Muscle of arm (tissue), 1 donor: ENCODE measurements at regions not wholly inside any gene's neighbourhood (a gene's known extent, or its start where the extent isn't known, plus 50 kb on each side); places are given as distances from the start of the nearest gene placed in this dataset.
"Not testable (repeated sequence)": the region's sequence is repeated elsewhere in the genome, so short reads cannot be mapped to it uniquely, and the experiment has no call there.

ENCODE experiments used
- DNase-seq: peaks from one replicate; pipeline ENCODE4 v3.0.0-alpha.2; 2013

DNA sequence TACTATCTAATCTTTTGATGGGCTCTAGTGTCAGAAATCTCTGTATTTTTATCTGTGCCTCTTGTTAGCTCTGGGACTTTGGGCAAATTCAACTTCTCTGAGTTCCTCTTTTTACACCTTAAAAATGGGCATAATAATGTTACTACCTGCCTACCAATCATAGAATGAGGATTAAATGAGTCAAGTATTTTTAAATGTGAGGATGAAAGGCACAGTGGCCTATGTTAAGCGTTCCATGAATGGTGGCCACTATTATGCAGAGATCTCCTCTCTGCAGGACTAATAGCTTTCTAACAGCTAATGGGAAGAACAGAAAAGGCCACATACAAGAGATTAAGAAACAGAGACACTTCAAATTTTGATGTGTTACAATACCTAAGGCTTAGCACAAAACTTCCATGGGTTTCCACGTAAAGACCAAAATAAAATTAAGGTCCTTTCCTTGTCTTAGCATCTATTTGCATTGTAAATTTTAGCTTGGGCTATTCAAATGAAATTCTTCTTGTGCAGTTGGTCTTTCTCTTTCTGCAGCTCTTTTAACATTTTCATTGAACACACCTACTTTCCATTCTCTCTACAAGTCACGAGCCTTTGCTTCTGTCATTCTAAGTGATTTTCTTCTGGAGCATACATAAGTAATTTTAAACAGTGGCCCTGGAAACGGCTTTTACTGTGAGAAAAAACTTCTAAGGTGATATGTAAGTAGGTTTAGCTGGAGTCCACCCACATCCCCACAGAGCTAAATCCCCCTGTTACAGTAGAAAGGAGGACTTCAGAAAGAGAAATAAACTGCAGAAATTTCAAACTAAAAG lies 117.9 kb upstream of the MED14 start:
- no peak for DNase-seq

GRCh38 chrX:40853816-40854123 lies 118.4 kb upstream of the MED14 start:
- DNase-seq: no peak

- DNase-seq: no peak
These were observed 118.9 kb upstream of the MED14 start for GRCh38 chrX:40854242-40854641.

DNA sequence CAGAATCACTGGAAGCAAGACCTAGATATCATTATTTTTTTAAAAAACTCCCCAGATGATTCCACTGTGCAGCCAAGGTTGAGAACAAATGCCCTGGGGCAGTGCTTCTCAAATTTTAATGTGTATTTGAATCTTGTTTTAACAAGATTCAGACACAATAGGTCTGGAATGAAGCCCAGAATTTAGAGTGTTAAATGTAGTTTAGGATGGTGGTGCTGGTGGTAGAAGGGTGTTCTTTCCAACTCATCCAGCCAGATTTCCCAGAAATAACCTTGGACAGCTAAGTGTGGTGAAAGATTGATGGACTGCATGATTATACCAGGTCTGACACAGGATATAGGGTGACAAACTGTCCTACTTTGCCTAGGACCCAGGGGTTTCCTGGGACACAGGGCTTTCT lies 120.1 kb upstream of the MED14 start:
- DNase-seq: no peak

DNA sequence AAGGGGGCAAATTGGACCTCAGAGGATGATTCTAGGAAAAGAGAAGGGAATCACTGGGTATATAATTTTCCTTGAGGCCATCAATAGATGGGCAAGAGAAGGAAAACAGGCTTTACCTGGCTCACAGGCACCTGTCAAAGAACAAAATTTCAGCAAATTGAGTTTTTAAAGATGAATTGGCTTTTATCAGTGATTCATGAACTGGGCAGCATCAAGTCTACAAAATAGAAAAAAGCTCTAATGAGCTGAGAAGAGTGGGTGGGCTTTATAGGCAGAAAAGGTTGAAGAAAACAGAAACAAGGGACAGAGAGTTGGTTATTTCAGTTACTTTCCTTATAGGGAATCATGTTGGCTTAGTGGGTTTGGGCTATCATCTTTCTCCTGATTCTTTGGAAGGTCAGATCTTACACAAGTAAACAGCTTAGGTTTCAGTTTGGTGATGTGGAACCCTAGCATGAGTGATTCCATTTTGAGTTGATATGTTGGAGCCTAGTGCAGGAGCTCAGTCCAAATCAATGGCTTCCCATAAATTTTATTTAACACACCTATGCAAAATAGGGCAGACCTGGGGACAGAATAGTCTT lies 120.7 kb upstream of the MED14 start:
- DNase-seq: no peak

DNA sequence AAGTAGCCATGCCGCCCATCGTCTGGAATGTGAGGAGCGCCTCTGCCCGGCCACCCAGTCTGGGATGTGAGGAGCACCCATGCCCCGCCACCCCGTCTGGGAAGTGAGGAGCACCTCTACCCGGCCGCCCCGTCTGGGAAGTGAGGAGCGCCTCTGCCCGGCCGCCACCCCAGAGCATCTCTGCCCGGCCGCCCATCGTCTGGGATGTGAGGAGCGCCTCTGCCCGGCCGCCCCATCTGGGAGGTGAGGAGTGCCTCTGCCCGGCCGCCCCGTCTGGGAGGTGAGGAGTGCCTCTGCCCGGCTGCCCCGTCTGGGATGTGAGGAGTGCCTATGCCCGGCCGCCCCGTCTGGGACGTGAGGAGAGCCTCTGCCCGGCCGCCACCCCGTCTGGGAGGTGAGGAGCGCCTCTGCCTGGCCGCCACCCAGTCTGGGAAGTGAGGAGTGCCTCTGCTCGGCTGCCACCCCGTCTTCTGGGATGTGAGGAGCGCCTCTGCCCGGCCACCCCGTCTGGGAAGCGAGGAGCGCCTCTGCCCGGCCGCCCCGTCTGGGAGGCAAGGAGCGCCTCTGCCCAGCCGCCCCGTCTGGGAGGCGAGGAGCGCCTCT lies 126.7 kb upstream of the MED14 start:
- not testable (repeated sequence) for DNase-seq

DNA sequence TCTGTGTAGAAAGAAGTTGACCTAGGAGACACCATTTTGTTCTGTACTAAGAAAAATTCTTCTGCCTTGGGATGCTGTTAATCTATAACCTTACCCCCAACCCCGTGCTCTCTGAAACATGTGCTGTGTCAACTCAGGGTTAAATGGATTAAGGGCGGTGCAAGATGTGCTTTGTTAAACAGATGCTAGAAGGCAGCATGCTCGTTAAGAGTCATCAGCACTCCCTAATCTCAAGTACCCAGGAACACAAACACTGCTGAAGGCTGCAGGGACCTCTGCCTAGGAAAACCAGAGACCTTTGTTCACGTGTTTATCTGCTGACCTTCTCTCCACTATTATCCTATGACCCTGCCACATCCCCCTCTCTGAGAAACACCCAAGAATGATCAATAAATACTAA lies 127.9 kb upstream of the MED14 start:
- not testable (repeated sequence) for DNase-seq

GRCh38 chrX:40863671-40864070 lies 128.3 kb upstream of the MED14 start:
- no peak for DNase-seq

DNA sequence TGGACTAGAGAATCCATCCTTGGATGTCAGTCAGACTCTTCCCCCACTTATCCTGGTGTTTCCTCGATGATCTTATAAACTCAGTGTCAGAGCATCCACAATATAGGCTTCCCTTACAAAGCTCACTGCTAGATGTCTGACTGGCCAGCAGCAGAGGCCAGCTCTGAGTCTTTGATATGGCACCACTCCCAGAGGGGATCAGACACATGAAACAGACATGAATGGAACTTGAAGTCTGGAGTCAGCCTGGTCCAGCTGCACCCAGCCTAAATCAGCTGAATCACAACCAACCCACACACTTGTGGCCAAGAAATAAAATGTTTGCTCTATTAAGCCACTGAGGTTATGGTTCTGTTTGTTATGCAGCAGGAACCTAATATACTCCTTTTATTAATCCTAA lies 129.6 kb upstream of the MED14 start:
- DNase-seq: no peak

DNA sequence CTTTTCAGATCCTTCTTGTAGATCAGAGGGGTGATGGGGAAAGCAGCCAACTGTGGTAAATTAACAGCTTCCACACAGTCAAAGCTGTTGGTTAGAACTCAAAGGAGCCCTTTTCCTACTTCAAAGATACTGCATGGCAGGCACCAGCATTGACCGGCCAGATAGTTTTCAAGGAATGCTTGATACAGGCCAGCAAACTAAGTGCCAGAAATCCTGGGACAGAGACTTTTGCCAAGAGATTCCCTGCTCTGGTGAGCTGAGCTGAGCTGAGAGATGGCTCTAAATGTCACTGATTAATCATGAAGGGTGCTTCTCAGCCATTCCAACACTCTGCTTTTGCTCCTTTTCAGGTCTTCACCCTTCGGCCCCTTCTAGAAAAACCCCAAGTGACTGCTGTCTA lies 131.6 kb upstream of the MED14 start:
- DNase-seq: no peak

DNA sequence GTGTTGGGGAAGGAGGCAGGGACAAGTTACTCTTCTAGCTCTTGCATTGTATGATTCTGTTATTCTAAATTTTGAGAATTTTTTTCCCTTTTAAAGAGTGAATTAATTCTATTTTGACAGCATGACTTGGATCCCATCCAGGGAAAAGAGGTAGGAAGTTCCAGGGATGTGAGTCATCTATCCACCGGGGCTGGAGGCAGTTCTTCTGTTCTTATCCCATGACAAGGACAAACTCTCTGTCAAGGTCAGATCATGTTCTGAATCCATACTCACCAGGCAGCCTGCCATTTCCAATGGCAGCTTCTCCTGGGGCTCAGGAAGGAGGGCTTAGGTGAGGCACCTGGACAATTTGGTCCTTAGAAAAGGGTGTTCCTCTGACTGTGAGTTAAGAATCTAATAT lies 132.0 kb upstream of the MED14 start:
- DNase-seq: no peak

DNA sequence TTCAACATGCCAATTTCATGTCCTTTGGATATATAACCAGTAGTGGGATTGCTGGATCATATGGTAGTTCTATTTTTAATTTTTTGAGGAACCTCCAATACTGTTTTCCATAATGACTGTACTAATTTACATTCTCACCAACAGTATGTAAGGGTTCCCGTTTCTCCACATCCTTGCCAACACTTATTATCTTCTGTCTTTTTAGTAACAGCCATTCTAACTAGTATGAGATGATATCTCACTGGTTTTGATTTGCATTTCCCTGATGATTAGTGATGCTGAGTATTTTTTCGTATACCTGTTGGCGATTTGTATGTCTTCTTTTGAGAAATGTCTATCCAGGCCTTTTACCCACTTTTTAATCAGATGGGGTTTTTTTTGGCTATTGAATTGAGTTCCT lies 133.5 kb upstream of the MED14 start:
- no peak for DNase-seq

- DNase-seq: not testable (repeated sequence)
These were observed 135.6 kb upstream of the MED14 start for GRCh38 chrX:40870982-40871381.

DNA sequence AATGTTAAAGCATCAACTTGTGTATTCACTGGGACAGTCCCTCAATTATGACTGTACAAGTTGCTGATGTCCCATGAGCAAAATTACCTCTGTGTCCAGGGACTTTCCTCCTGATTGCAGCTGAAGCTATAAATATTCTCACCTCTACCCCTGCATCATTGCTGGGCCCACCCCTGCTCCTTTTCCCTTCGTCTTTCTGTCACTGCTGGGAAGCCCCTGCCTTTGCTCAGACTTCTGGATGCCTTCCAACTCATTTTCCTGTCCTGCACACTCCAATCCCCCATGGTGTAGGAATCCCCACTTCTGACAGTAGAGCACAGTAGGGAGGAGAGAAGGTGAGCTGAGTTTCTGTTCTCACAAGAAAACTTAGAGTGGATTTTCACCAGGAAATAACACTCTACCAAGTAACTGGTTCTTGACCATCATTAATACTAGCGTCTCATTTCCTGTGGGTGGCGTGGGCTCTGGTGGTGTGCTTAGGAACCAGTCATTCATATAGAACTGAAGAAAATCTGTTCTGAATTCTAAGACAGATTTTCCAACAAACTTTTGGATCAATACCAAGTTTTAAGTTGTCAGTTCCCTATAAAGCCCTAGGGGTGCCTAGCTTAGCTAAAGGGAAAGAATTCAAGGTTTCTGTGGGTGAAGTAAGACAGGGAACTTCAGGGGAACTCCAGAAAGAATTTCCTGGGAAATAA lies 136.2 kb upstream of the MED14 start:
- DNase-seq: no peak

- no peak for DNase-seq
These were observed 137.0 kb upstream of the MED14 start for GRCh38 chrX:40872351-40872750.

DNA sequence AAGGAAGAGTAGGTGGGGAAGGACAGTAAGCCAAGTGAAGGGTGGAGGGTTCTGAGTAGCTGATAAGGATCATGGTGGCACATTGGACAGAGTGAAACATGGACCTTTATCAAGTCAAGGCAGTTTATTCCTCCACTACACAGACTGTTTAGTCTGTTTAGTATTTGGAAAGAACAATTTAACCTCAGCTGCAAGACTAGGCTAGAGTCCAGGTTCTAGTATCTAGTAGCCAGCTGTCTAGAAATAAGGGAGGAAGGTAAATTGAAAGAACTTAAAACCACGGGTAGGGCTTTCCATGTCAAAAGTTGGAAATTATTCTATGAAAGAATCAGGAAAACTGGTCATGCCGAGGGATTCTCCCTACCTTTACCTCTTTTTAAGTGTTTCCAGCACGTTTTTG lies 140.1 kb upstream of the MED14 start:
- DNase-seq: no peak

DNA sequence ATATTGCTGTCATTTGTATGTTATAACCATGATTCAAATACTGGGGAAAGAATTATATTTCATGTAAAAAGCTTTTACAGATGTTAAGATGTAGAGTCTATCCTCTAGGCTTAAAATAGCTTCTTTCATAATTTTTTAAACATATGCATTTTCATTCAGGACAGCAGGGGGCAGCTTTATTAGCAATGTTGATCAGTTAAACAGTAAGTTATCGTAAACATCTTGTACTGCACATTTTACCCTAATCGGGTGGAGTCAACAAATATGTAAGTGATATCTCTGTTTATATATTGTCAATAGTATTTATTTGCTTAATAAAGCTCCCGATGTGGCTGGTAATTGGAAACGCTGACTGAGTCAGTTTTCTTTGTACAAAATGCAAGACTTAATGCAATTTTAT lies 142.5 kb upstream of the MED14 start:
- DNase-seq: no peak

GRCh38 chrX:40878766-40879165 lies 143.4 kb upstream of the MED14 start:
- no peak for DNase-seq

DNA sequence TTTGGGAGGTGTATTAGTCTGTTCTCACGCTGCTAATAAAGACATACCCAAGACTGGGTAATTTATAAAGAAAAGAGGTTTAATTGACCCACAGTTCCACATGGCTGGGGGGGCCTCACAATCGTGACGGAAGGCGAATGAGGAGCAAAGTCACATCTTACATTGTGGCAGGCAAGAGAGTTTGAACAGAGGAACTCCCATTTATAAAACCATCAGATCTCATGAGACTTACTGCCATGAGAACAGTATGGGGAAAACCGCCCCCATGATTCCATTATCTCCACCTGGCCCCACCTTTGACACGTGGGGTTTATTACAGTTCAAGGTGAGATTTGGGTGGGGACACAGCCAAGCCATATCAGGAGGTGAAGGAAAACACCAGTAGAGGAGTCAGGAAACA lies 143.8 kb upstream of the MED14 start:
- DNase-seq: not testable (repeated sequence)

DNA sequence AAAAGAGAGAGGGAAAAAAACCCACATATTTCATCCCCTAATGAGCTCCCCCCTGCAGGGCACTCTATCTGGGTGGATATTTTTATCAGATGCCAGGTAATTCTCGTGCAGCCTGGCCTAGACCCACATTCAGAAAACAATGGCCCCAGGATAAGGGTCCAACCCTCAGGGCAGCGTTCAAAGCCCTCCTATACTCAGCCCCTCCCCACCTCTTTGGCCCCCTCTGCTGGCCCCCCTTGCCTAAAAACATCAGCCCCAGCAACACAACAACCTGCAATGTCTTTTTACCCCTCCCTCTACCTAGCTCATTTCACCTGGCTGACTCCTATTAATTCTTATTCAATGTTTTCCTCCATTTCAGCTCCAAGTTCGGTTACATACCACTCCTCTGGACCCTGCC lies 145.4 kb upstream of the MED14 start:
- DNase-seq: no peak

DNA sequence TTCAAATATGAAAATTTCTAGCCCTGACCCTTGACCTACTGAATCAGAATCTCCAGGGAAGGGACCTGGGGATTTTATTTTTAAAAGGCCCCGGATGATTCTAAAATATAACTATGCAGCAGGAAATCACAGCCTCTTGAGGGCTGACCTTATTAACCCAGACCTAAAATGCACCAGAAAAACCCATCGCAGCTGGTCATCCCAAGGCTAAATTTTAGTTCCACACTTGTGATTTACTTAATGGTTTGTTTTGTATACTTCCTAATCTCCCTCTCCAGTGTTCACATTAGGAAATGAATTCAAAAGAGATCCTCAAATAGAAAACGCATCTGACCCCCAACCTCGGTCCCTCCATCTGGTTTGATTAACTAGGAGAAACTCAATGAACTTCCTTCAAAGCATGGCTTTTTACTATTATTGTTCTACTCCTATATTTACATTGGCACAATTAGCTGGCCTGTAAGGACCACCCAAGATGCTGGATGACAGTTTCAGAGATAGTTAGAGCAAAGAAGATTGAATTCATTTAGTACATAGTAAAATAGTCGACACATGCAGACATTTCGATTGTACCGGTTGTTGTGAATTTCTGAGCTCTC lies 147.8 kb upstream of the MED14 start:
- no peak for DNase-seq

DNA sequence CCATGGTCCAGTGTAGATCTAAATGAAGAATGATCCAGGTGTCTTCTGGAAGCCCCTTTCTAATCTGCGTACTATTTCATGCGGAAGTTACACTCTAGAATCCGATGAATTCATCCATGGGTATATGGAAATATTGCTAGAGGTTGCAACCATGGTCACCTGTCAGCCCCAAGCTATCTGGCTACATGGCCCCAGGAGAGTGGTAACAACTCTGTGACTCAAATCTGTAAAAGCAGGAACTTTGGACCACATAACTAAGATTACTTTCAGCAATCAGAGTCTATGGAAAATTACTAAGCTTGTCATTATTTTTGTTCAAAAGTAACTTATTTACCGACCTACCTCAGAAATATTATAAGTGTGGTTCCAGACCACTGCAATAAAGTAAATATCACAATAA lies 150.6 kb upstream of the MED14 start:
- no peak for DNase-seq

GRCh38 chrX:40887476-40887875 lies 152.1 kb upstream of the MED14 start:
- no peak for DNase-seq
